A549 (cell line): ENCODE measurements at regions not wholly inside any gene's neighbourhood (a gene's known extent, or its start where the extent isn't known, plus 50 kb on each side); places are given as distances from the start of the nearest gene placed in this dataset.

Source experiments
- ATAC-seq, 2 experiments: fragments of 200-7000 bp in 1 of 2; fragments of >200 bp in 1 of 2; cut with Nextera tagmentation in 1 of 2; cut with Tn5 transposase in 1 of 2; 3 replicates each; pipeline versions ENCODE4 v1.8.0 to v1.9.1; 2018 to 2020; ENCODE audit warnings: mild to moderate bottlenecking in 1 of 2, moderate library complexity in 1 of 2
- CTCF ChIA-PET: fragments of 300-600 bp; sonication (Branson Sonifier 250); formaldehyde crosslinking; extraction: SDS; loops from one replicate; lab custom pipeline; 2021; ENCODE audit warnings: antibody characterized with exemption, inconsistent platforms; lab: Yijun Ruan, JAX
- POLR2A ChIA-PET: fragments of 350-600 bp; formaldehyde crosslinking; extraction: SDS; loops from one replicate; lab custom pipeline; 2021; ENCODE audit warnings: antibody characterized with exemption, inconsistent platforms; lab: Yijun Ruan, JAX
- DNase-seq, 2 experiments: peaks; one replicate each; pipeline versions ENCODE4 v3.0.0 to v3.0.0-alpha.2; 2011 to 2016; ENCODE audit warnings: low read depth in 1 of 2, low spot score in 1 of 2
- FAIRE-seq: peaks from 2 replicates; lab custom pipeline; 2011; peaks lifted over from hg19 to GRCh38; lab: Jason Lieb, UNC
- H3K27ac ChIP-seq, 2 experiments: fragments of >200 bp; sonication (Bioruptor Twin); formaldehyde crosslinking; 3 replicates each; pipeline ENCODE4 v1.5.1; 2016 to 2017
- H3K4me1 ChIP-seq: fragments of >200 bp; sonication (Bioruptor Twin); formaldehyde crosslinking; 3 replicates; pipeline ENCODE4 v1.6.1; 2016
- H3K4me2 ChIP-seq: fragments of >200 bp; sonication (Bioruptor Twin); formaldehyde crosslinking; 3 replicates; pipeline ENCODE4 v1.6.1; 2016
- H3K4me3 ChIP-seq: fragments of >200 bp; sonication (Bioruptor Twin); formaldehyde crosslinking; 3 replicates; pipeline ENCODE4 v1.5.1; 2016
- H3K9me3 ChIP-seq: fragments of >200 bp; sonication (Bioruptor Twin); formaldehyde crosslinking; 3 replicates; pipeline ENCODE4 v1.6.1; 2016
- ATOH8 ChIP-seq: fragments of 250-450 bp; sonication (Bioruptor Pico); IDR thresholded peaks from 2 replicates; pipeline ENCODE4 v1.5.0; 2020; ENCODE audit warnings: low read depth, mild to moderate bottlenecking, moderate library complexity
- BHLHE40 ChIP-seq: IDR thresholded peaks from 2 replicates; pipeline ENCODE4 v1.6.1; 2012; ENCODE audit warnings: low read depth, low read length, inconsistent platforms
- CBX2 ChIP-seq: fragments of 200-600 bp; sonication (generic); IDR thresholded peaks from 2 replicates; pipeline ENCODE4 v1.6.1; 2016; ENCODE audit warnings: low read depth, mild to moderate bottlenecking, borderline replicate concordance
- ESRRA ChIP-seq: fragments of 150-350 bp; IDR thresholded peaks from 2 replicates; pipeline ENCODE4 v1.6.1; 2014; ENCODE audit warnings: mild to moderate bottlenecking, low read length, borderline replicate concordance
- FOSB ChIP-seq: fragments of 250-450 bp; sonication (Bioruptor Pico); IDR thresholded peaks from 2 replicates; pipeline ENCODE4 v1.5.0; 2020; ENCODE audit warnings: mild to moderate bottlenecking, moderate library complexity
- HDAC2 ChIP-seq: fragments of 200-600 bp; sonication (generic); IDR thresholded peaks from 2 replicates; pipeline ENCODE4 v1.6.1; 2016
- HES2 ChIP-seq: fragments of >200 bp; sonication (Bioruptor Twin); formaldehyde crosslinking; IDR thresholded peaks from 2 replicates; pipeline ENCODE4 v1.6.1; 2016
- JUN ChIP-seq, 2 experiments: fragments of >200 bp; sonication (Bioruptor Twin); formaldehyde crosslinking; IDR thresholded peaks; 2 replicates in 1 of 2; 3 replicates in 1 of 2; pipeline ENCODE4 v1.6.1; 2016 to 2017
- JUNB ChIP-seq: fragments of >200 bp; sonication (Bioruptor Twin); formaldehyde crosslinking; IDR thresholded peaks from 2 replicates; pipeline ENCODE4 v1.6.1; 2016
- KDM5A ChIP-seq: fragments of 200-600 bp; sonication (generic); IDR thresholded peaks from 2 replicates; pipeline ENCODE4 v1.6.1; 2016; ENCODE audit warnings: antibody characterized with exemption, mild to moderate bottlenecking
- MAFK ChIP-seq: fragments of 450-650 bp; IDR thresholded peaks from 2 replicates; pipeline ENCODE4 v1.6.1; 2014; ENCODE audit not compliant: partially characterized antibody
- MAX ChIP-seq: IDR thresholded peaks from 2 replicates; pipeline ENCODE4 v1.6.1; 2012
- MYC ChIP-seq: IDR thresholded peaks from 2 replicates; pipeline ENCODE4 v1.6.1; 2012; ENCODE audit warnings: mild to moderate bottlenecking, inconsistent platforms, low read length, improper control_type of control experiment, borderline replicate concordance
- NFE2L2 ChIP-seq: fragments of 150-350 bp; conservative IDR thresholded peaks from 2 replicates; pipeline ENCODE4 v1.6.1; 2014; ENCODE audit warnings: low read length
- REST ChIP-seq: fragments of 200-600 bp; sonication (generic); IDR thresholded peaks from 2 replicates; pipeline ENCODE4 v1.6.1; 2016; ENCODE audit warnings: antibody characterized with exemption, mild to moderate bottlenecking, moderate library complexity
- RFX5 ChIP-seq: fragments of 450-650 bp; IDR thresholded peaks from 2 replicates; pipeline ENCODE4 v1.7.1; 2014; ENCODE audit warnings: antibody characterized with exemption, mild to moderate bottlenecking, moderate library complexity
- RNF2 ChIP-seq: fragments of 200-600 bp; sonication (generic); IDR thresholded peaks from 2 replicates; pipeline ENCODE4 v1.6.1; 2016; ENCODE audit warnings: low read depth, mild to moderate bottlenecking, antibody characterized with exemption, moderate library complexity, borderline replicate concordance
- TFCP2L1 ChIP-seq: fragments of 250-450 bp; sonication (Bioruptor Pico); IDR thresholded peaks from 2 replicates; pipeline ENCODE4 v1.5.0; 2021; ENCODE audit warnings: mild to moderate bottlenecking
- ZC3H11A ChIP-seq: fragments of 450-650 bp; IDR thresholded peaks from 2 replicates; pipeline ENCODE4 v1.6.1; 2014; ENCODE audit warnings: antibody characterized with exemption, mild to moderate bottlenecking
- ZSCAN20 ChIP-seq: fragments of 250-450 bp; sonication (Bioruptor Pico); IDR thresholded peaks from 2 replicates; pipeline ENCODE4 v1.8.0; 2022; ENCODE audit warnings: mild to moderate bottlenecking, moderate library complexity
- WGBS: methylation state at CpG from one replicate; pipeline ENCODE4 v1.1.6; 2017; ENCODE audit errors: missing lambda C conversion rate; 5-methylcytosine and 5-hydroxymethylcytosine counted together

GRCh38 chr5:31023105-31023504 lies 170.4 kb upstream of the CDH6 start:
- H3K4me1 ChIP-seq = no peaks in the 10 kb centered on the region; the same call in 2 of the 3 replicates
- no peak overlapping the region for H3K27ac ChIP-seq
- WGBS = 2% methylated on average over 3 of the region's 3 CpGs
- no peak overlapping the region for H3K4me3 ChIP-seq
- CTCF ChIA-PET = no interaction called here
- DNase-seq = peak in 1 of 2 experiments; percentile 7
- H3K9me3 ChIP-seq = no peaks in the 10 kb centered on the region
- no peak for TF ChIP-seq RFX5
- TF ChIP-seq KDM5A = no peak
- no peak for TF ChIP-seq ZSCAN20 (CRISPR knock-in tag)
- no peak for TF ChIP-seq MAX
- TF ChIP-seq NFE2L2 = no peak
- TF ChIP-seq TFCP2L1 (CRISPR knock-in tag) = no peak
- no peak for TF ChIP-seq RNF2
- TF ChIP-seq HES2 = no peak
- TF ChIP-seq JUNB = no peak
- no peak for TF ChIP-seq BHLHE40
- no peak for TF ChIP-seq JUN (IDR thresholded peaks at IDR 0.05)
- TF ChIP-seq ATOH8 = no peak
- TF ChIP-seq HDAC2 = no peak
- no peak for TF ChIP-seq MYC
- TF ChIP-seq, all 56 proteins: peak for 0
- ATAC-seq = no peak
- FAIRE-seq = no peak
- no peak overlapping the region for H3K4me2 ChIP-seq
- POLR2A ChIA-PET = no interaction called here

GRCh38 chr5:31021181-31021624 lies 172.3 kb upstream of the CDH6 start:
- Histone ChIP-seq H3K9me3 (no peaks in the 10 kb centered on the region), H3K4me2 (peak overlapping the region; percentile 22; the same call in 1 of the 3 replicates), H3K4me3 (no peak overlapping the region), H3K4me1 (no peaks in the 10 kb centered on the region; the same call in 2 of the 3 replicates), H3K27ac (no peak overlapping the region)
- ATAC-seq = peak in 1 of 2 experiments; percentile 49; a peak in 3 of 6 replicates
- 12% methylated on average over 2 of the region's 2 CpGs for WGBS
- FAIRE-seq = no peak
- peak; percentile 7 to 49 for DNase-seq
- ChIA-PET CTCF (no interaction called here), POLR2A (no interaction called here)
- TF ChIP-seq MAFK = peak; percentile 21
- no peak for TF ChIP-seq FOSB (CRISPR knock-in tag)
- no peak for TF ChIP-seq CBX2
- TF ChIP-seq JUNB = peak; percentile 53; the same call in 1 of the 2 replicates
- TF ChIP-seq ESRRA = no peak
- no peak for TF ChIP-seq REST

- ATAC-seq (no peak), FAIRE-seq (no peak), DNase-seq (no peak)
- Histone ChIP-seq H3K27ac (no peak overlapping the region), H3K4me2 (no peak overlapping the region), H3K4me1 (no peaks in the 10 kb centered on the region), H3K4me3 (no peak overlapping the region), H3K9me3 (no peaks in the 10 kb centered on the region; the same call in 2 of the 3 replicates)
- WGBS = 31% methylated on average over 4 of the region's 5 CpGs
- ChIA-PET POLR2A (no interaction called here), CTCF (no interaction called here)
- TF ChIP-seq FOSB (CRISPR knock-in tag) (no peak), MAFK (no peak), ZC3H11A (no peak)
These were observed 185.3 kb upstream of the CDH6 start for GRCh38 chr5:31008231-31008630.
